GM23248 (cell line): ENCODE measurements at regions not wholly inside any gene's neighbourhood (a gene's known extent, or its start where the extent isn't known, plus 50 kb on each side); places are given as distances from the start of the nearest gene placed in this dataset.
A peak's percentile ranks its signal among the peaks of the same experiment; 100 is the strongest.

ENCODE experiments used
- DNase-seq: peaks from one replicate; pipeline ENCODE4 v3.0.0-alpha.2; 2015
- H2AFZ ChIP-seq: fragments of 200-600 bp; sonication (generic); 2 replicates; pipeline ENCODE4 v1.6.1; 2016; ENCODE audit warnings: antibody characterized with exemption
- H3F3A ChIP-seq: fragments of 200-600 bp; sonication (generic); 2 replicates; pipeline ENCODE4 v1.6.1; 2016; ENCODE audit warnings: mild to moderate bottlenecking, antibody characterized with exemption, mixed run types; ENCODE audit not compliant: insufficient read depth
- H3K27ac ChIP-seq: fragments of 200-600 bp; sonication (generic); 2 replicates; pipeline ENCODE4 v1.5.1; 2016; ENCODE audit warnings: mild to moderate bottlenecking
- H3K27me3 ChIP-seq: fragments of 200-600 bp; sonication (generic); replicated peaks from 2 replicates; pipeline ENCODE4 v1.6.1; 2016; ENCODE audit warnings: mild to moderate bottlenecking; ENCODE audit not compliant: insufficient read depth
- H3K36me3 ChIP-seq: fragments of 200-600 bp; sonication (generic); 2 replicates; pipeline ENCODE4 v1.6.1; 2016; ENCODE audit warnings: low read depth, mild to moderate bottlenecking
- H3K4me1 ChIP-seq: fragments of 200-600 bp; sonication (generic); 2 replicates; pipeline ENCODE4 v1.6.1; 2016; ENCODE audit warnings: mild to moderate bottlenecking; ENCODE audit not compliant: insufficient read depth
- H3K4me2 ChIP-seq: fragments of 200-600 bp; sonication (generic); one replicate; pipeline ENCODE4 v1.6.1; 2016; ENCODE audit warnings: mild to moderate bottlenecking; ENCODE audit not compliant: unreplicated experiment
- H3K4me3 ChIP-seq: fragments of 200-600 bp; sonication (generic); 2 replicates; pipeline ENCODE4 v1.5.1; 2016; ENCODE audit warnings: mild to moderate bottlenecking
- H3K79me2 ChIP-seq: fragments of 200-600 bp; sonication (generic); 2 replicates; pipeline ENCODE4 v1.6.1; 2016; ENCODE audit warnings: mild to moderate bottlenecking; ENCODE audit not compliant: insufficient read depth
- H3K9ac ChIP-seq: fragments of 200-600 bp; sonication (generic); 2 replicates; pipeline ENCODE4 v1.6.1; 2016; ENCODE audit warnings: mild to moderate bottlenecking
- H3K9me2 ChIP-seq: fragments of 200-600 bp; sonication (generic); 2 replicates; pipeline ENCODE4 v1.6.1; 2016; ENCODE audit warnings: mixed run types, mild to moderate bottlenecking, moderate library complexity; ENCODE audit not compliant: insufficient read depth
- H3K9me3 ChIP-seq: fragments of 200-600 bp; sonication (generic); one replicate; pipeline ENCODE4 v1.6.1; 2017; ENCODE audit warnings: low read depth
- H4K20me1 ChIP-seq: fragments of 200-600 bp; sonication (generic); 2 replicates; pipeline ENCODE4 v1.6.0; 2016; ENCODE audit not compliant: insufficient read depth
- EZH2 ChIP-seq: fragments of 200-600 bp; sonication (generic); IDR thresholded peaks from 2 replicates; pipeline ENCODE4 v1.6.1; 2018; ENCODE audit warnings: antibody characterized with exemption, mild to moderate bottlenecking; ENCODE audit not compliant: insufficient read depth, poor library complexity, severe bottlenecking
- EZH2phosphoT487 ChIP-seq: fragments of 200-600 bp; sonication (generic); IDR thresholded peaks from 2 replicates; pipeline ENCODE4 v1.6.1; 2018; ENCODE audit warnings: antibody characterized with exemption, moderate library complexity, mild to moderate bottlenecking, low read depth; ENCODE audit not compliant: insufficient read depth
- WGBS, 2 experiments: methylation state at CpG; one replicate each; pipeline ENCODE4 v1.1.6; 2015 to 2017; ENCODE audit warnings: low lambda C conversion rate in 2 of 2, low coverage in 1 of 2; ENCODE audit errors: missing lambda C conversion rate in 2 of 2; 5-methylcytosine and 5-hydroxymethylcytosine counted together
- in situ Hi-C: fragments of 300-500 bp; cut with MboI; formaldehyde crosslinking; loops from 2 replicates; pipeline ENCODE4 v1.15.0; 2020

- Histone ChIP-seq H3F3A (no peaks in the 10 kb centered on the region; the same call in 1 of the 2 replicates), H3K4me3 (no peak overlapping the region), H3K9me3 (no peaks in the 10 kb centered on the region), H3K36me3 (no peaks in the 10 kb centered on the region), H3K27ac (no peak overlapping the region), H3K27me3 (no peaks in the 10 kb centered on the region), H3K4me1 (no peaks in the 10 kb centered on the region), H4K20me1 (no peaks in the 10 kb centered on the region), H2AFZ (no peak overlapping the region), H3K9me2 (no peaks in the 10 kb centered on the region), H3K4me2 (no peak overlapping the region), H3K79me2 (no peaks in the 10 kb centered on the region), H3K9ac (no peak overlapping the region)
- in situ Hi-C loops: no loop called here
- DNase-seq: peak; percentile 47
- 86 to 95% methylated on average over 1 of the region's 1 CpG for WGBS, 2 experiments
- TF ChIP-seq EZH2: no peak
- no peak for TF ChIP-seq EZH2phosphoT487
Measured at GRCh38 chr4:146072376-146072775, 103.1 kb upstream of the LSM6 start.

GRCh38 chr4:146071390-146071789 lies 104.1 kb upstream of the LSM6 start:
- Histone ChIP-seq H4K20me1 (no peaks in the 10 kb centered on the region), H3K9me3 (no peaks in the 10 kb centered on the region), H3K79me2 (no peaks in the 10 kb centered on the region), H3K27me3 (0 out of 2 replicates have a peak, but pooled peaks cover under 1% of the 10 kb centered on the region), H3F3A (no peaks in the 10 kb centered on the region; the same call in 1 of the 2 replicates), H3K27ac (no peak overlapping the region), H3K4me2 (no peak overlapping the region), H3K36me3 (no peaks in the 10 kb centered on the region), H3K9me2 (no peaks in the 10 kb centered on the region), H3K9ac (no peak overlapping the region), H2AFZ (no peak overlapping the region), H3K4me1 (no peaks in the 10 kb centered on the region), H3K4me3 (no peak overlapping the region)
- 55 to 68% methylated on average over 5 of the region's 5 CpGs for WGBS, 2 experiments
- TF ChIP-seq EZH2phosphoT487: no peak
- no peak for TF ChIP-seq EZH2
- in situ Hi-C loops: no loop called here
- DNase-seq: no peak

- TF ChIP-seq EZH2 (no peak), EZH2phosphoT487 (no peak)
- DNase-seq: no peak
- Histone ChIP-seq H3K4me3 (no peak overlapping the region), H3K79me2 (no peaks in the 10 kb centered on the region), H3K27me3 (0 out of 2 replicates have a peak, but pooled peaks cover 2% of the 10 kb centered on the region), H3K4me1 (no peaks in the 10 kb centered on the region), H3K9me3 (no peaks in the 10 kb centered on the region), H3K4me2 (no peak overlapping the region), H3K27ac (no peak overlapping the region), H3K9ac (no peak overlapping the region), H2AFZ (no peak overlapping the region), H3F3A (no peaks in the 10 kb centered on the region), H3K9me2 (no peaks in the 10 kb centered on the region), H3K36me3 (no peaks in the 10 kb centered on the region), H4K20me1 (no peaks in the 10 kb centered on the region)
- in situ Hi-C loops: no loop called here
Measured at GRCh38 chr4:146063143-146063542, 112.4 kb upstream of the LSM6 start.

- H3K27ac ChIP-seq: no peak overlapping the region
- H3K79me2 ChIP-seq: no peaks in the 10 kb centered on the region
- WGBS, 2 experiments: 55 to 57% methylated on average over 2 of the region's 2 CpGs
- in situ Hi-C loops: no loop called here
- no peak for TF ChIP-seq EZH2
- TF ChIP-seq EZH2phosphoT487: no peak
- H3F3A ChIP-seq: no peaks in the 10 kb centered on the region
- H2AFZ ChIP-seq: no peak overlapping the region
- H3K9me3 ChIP-seq: no peaks in the 10 kb centered on the region
- no peaks in the 10 kb centered on the region for H3K4me1 ChIP-seq
- no peaks in the 10 kb centered on the region for H3K9me2 ChIP-seq
- H3K36me3 ChIP-seq: no peaks in the 10 kb centered on the region
- no peak overlapping the region for H3K4me2 ChIP-seq
- no peaks in the 10 kb centered on the region for H4K20me1 ChIP-seq
- no peak overlapping the region for H3K9ac ChIP-seq
- no peak for DNase-seq
- H3K27me3 ChIP-seq: 0 out of 2 replicates have a peak, but pooled peaks cover 2% of the 10 kb centered on the region
- H3K4me3 ChIP-seq: no peak overlapping the region
Measured at GRCh38 chr4:146062340-146062739, 113.2 kb upstream of the LSM6 start.
